ACC112 (cell line): ENCODE measurements at regions not wholly inside any gene's neighbourhood (a gene's known extent, or its start where the extent isn't known, plus 50 kb on each side); places are given as distances from the start of the nearest gene placed in this dataset.
A peak's percentile ranks its signal among the peaks of the same experiment; 100 is the strongest.
"Not testable (repeated sequence)": the region's sequence is repeated elsewhere in the genome, so short reads cannot be mapped to it uniquely, and the experiment has no call there.

Source experiments
- H2AFZ ChIP-seq: fragments of 200-600 bp; sonication (generic); one replicate; pipeline ENCODE4 v1.6.0; 2017; ENCODE audit warnings: antibody characterized with exemption, low read length; ENCODE audit not compliant: unreplicated experiment
- H3K27ac ChIP-seq: fragments of 200-600 bp; sonication (generic); 2 replicates; pipeline ENCODE4 v1.5.1; 2014; ENCODE audit warnings: low read depth, mild to moderate bottlenecking, antibody characterized with exemption, low read length, moderate library complexity
- H3K27me3 ChIP-seq: fragments of 200-600 bp; sonication (generic); 2 replicates; pipeline ENCODE4 v1.6.1; 2014; ENCODE audit warnings: mild to moderate bottlenecking, antibody characterized with exemption, low read length, moderate library complexity, mixed read lengths; ENCODE audit not compliant: insufficient read depth
- H3K36me3 ChIP-seq: fragments of 200-600 bp; sonication (generic); 2 replicates; pipeline ENCODE4 v1.6.1; 2016; ENCODE audit warnings: mild to moderate bottlenecking, antibody characterized with exemption, low read length, moderate library complexity, mixed read lengths; ENCODE audit not compliant: insufficient read depth
- H3K4me1 ChIP-seq: fragments of 200-600 bp; sonication (generic); one replicate; pipeline ENCODE4 v1.6.1; 2016; ENCODE audit warnings: low read length, mixed read lengths; ENCODE audit not compliant: insufficient read depth, unreplicated experiment, control insufficient read depth
- H3K4me3 ChIP-seq: fragments of 200-600 bp; sonication (generic); 2 replicates; pipeline ENCODE4 v1.5.1; 2014; ENCODE audit warnings: mild to moderate bottlenecking, low read depth, low read length
- H3K79me2 ChIP-seq: fragments of 200-600 bp; sonication (generic); one replicate; pipeline ENCODE4 v1.6.0; 2016; ENCODE audit warnings: low read length; ENCODE audit not compliant: control insufficient read depth, unreplicated experiment, insufficient read depth

GRCh38 chrX:3815896-3816664, 102.6 kb upstream of the PRKX start:
- H3K4me1 ChIP-seq = peaks cover 19% of the 10 kb centered on the region
- peak overlapping the region; percentile 97 for H3K4me3 ChIP-seq
- H3K79me2 ChIP-seq = peaks cover 3% of the 10 kb centered on the region
- no peaks in the 10 kb centered on the region for H3K27me3 ChIP-seq
- peak overlapping the region; percentile 95 for H3K27ac ChIP-seq
- 0 out of 2 replicates have a peak, but pooled peaks cover 4% of the 10 kb centered on the region for H3K36me3 ChIP-seq
- H2AFZ ChIP-seq = no peak overlapping the region

- peaks cover 2% of the 10 kb centered on the region for H3K4me1 ChIP-seq
- H3K4me3 ChIP-seq = peak overlapping the region; percentile 57; the same call in 1 of the 2 replicates
- no peak overlapping the region for H3K27ac ChIP-seq
- H3K27me3 ChIP-seq = peaks cover 21% of the 10 kb centered on the region
- H3K36me3 ChIP-seq = no peaks in the 10 kb centered on the region
- H3K79me2 ChIP-seq = peaks cover 3% of the 10 kb centered on the region
- H2AFZ ChIP-seq = no peak overlapping the region
Measured at GRCh38 chrX:3811331-3812311, 98.2 kb upstream of the PRKX start.

GRCh38 chrX:3807906-3808305, 94.5 kb upstream of the PRKX start:
- H3K4me3 ChIP-seq = no peak overlapping the region
- H2AFZ ChIP-seq = no peak overlapping the region
- peaks cover 36% of the 10 kb centered on the region for H3K27me3 ChIP-seq
- H3K79me2 ChIP-seq = no peaks in the 10 kb centered on the region
- H3K36me3 ChIP-seq = no peaks in the 10 kb centered on the region
- H3K4me1 ChIP-seq = no peaks in the 10 kb centered on the region
- H3K27ac ChIP-seq = no peak overlapping the region

GRCh38 chrX:3806630-3807029, 93.2 kb upstream of the PRKX start:
- Histone ChIP-seq H3K4me1 (no peaks in the 10 kb centered on the region), H3K36me3 (no peaks in the 10 kb centered on the region), H2AFZ (no peak overlapping the region), H3K27me3 (peaks cover 39% of the 10 kb centered on the region), H3K79me2 (no peaks in the 10 kb centered on the region), H3K4me3 (no peak overlapping the region), H3K27ac (no peak overlapping the region)

GRCh38 chrX:3803713-3804112, 90.3 kb upstream of the PRKX start:
- Histone ChIP-seq H3K36me3 (no peaks in the 10 kb centered on the region), H3K4me1 (no peaks in the 10 kb centered on the region), H3K27ac (no peak overlapping the region), H3K27me3 (peaks cover 48% of the 10 kb centered on the region), H2AFZ (no peak overlapping the region), H3K4me3 (no peak overlapping the region), H3K79me2 (no peaks in the 10 kb centered on the region)

- H3K4me3 ChIP-seq = no peak overlapping the region
- no peaks in the 10 kb centered on the region for H3K4me1 ChIP-seq
- H3K36me3 ChIP-seq = no peaks in the 10 kb centered on the region
- H3K27me3 ChIP-seq = peaks cover 48% of the 10 kb centered on the region
- H3K27ac ChIP-seq = no peak overlapping the region
- H3K79me2 ChIP-seq = no peaks in the 10 kb centered on the region
- H2AFZ ChIP-seq = no peak overlapping the region
Measured at GRCh38 chrX:3803305-3803704, 89.9 kb upstream of the PRKX start.

- H3K4me1 ChIP-seq, H2AFZ ChIP-seq, H3K36me3 ChIP-seq, H3K79me2 ChIP-seq, H3K27ac ChIP-seq, H3K4me3 ChIP-seq: not testable (repeated sequence)
- peaks cover 29% of the 10 kb centered on the region for H3K27me3 ChIP-seq
Measured at GRCh38 chrX:3795411-3795810, 82.0 kb upstream of the PRKX start.

GRCh38 chrX:3791449-3791848, 78.0 kb upstream of the PRKX start:
- Histone ChIP-seq H3K27ac (no peak overlapping the region), H3K4me1 (no peaks in the 10 kb centered on the region), H3K79me2 (no peaks in the 10 kb centered on the region), H3K27me3 (peaks cover 54% of the 10 kb centered on the region), H3K4me3 (no peak overlapping the region), H2AFZ (no peak overlapping the region), H3K36me3 (no peaks in the 10 kb centered on the region)

GRCh38 chrX:3788494-3789233, 75.2 kb upstream of the PRKX start:
- no peaks in the 10 kb centered on the region for H3K79me2 ChIP-seq
- H3K4me3 ChIP-seq = no peak overlapping the region
- H3K27me3 ChIP-seq = peaks cover 67% of the 10 kb centered on the region
- H2AFZ ChIP-seq = no peak overlapping the region
- H3K27ac ChIP-seq = no peak overlapping the region
- no peaks in the 10 kb centered on the region for H3K36me3 ChIP-seq
- H3K4me1 ChIP-seq = no peaks in the 10 kb centered on the region

GRCh38 chrX:3787856-3788255, 74.4 kb upstream of the PRKX start:
- H2AFZ ChIP-seq = no peak overlapping the region
- H3K4me3 ChIP-seq = no peak overlapping the region
- no peaks in the 10 kb centered on the region for H3K36me3 ChIP-seq
- H3K4me1 ChIP-seq = no peaks in the 10 kb centered on the region
- H3K79me2 ChIP-seq = no peaks in the 10 kb centered on the region
- H3K27ac ChIP-seq = no peak overlapping the region
- H3K27me3 ChIP-seq = peaks cover 64% of the 10 kb centered on the region
